Mucosa of rectum (tissue), 2 donors: ENCODE measurements at regions not wholly inside any gene's neighbourhood (a gene's known extent, or its start where the extent isn't known, plus 50 kb on each side); places are given as distances from the start of the nearest gene placed in this dataset.

ENCODE experiments used
- H3K27ac ChIP-seq, 2 donors: one replicate each; pipeline ENCODE4 v1.7.0; 2013; ENCODE audit warnings: inconsistent platforms in 2 of 2, low read depth in 2 of 2, low read length in 2 of 2
- H3K27me3 ChIP-seq, 2 donors: one replicate each; pipeline ENCODE4 v1.7.0; 2013; ENCODE audit warnings: low read length in 2 of 2; ENCODE audit not compliant: control insufficient read depth in 2 of 2, insufficient read depth in 2 of 2
- H3K36me3 ChIP-seq, 2 donors: one replicate each; pipeline ENCODE4 v1.7.0; 2013; ENCODE audit warnings: low read length in 2 of 2; ENCODE audit not compliant: control insufficient read depth in 2 of 2, insufficient read depth in 2 of 2
- H3K4me1 ChIP-seq, 2 donors: one replicate each; pipeline ENCODE4 v1.7.0; 2013; ENCODE audit warnings: low read length in 2 of 2, mild to moderate bottlenecking in 1 of 2; ENCODE audit not compliant: control insufficient read depth in 2 of 2, insufficient read depth in 2 of 2
- H3K4me3 ChIP-seq, 2 donors: one replicate each; pipeline ENCODE4 v1.7.0; 2013; ENCODE audit warnings: low read length in 2 of 2
- H3K9ac ChIP-seq, 2 donors: one replicate each; pipeline ENCODE4 v1.7.0; 2013; ENCODE audit warnings: low read length in 2 of 2, low read depth in 1 of 2, mild to moderate bottlenecking in 1 of 2
- H3K9me3 ChIP-seq, 2 donors: one replicate each; pipeline ENCODE4 v1.7.0; 2013; ENCODE audit warnings: low read length in 2 of 2; ENCODE audit not compliant: control insufficient read depth in 2 of 2
- donor health status: healthy.
- donor health status: Normal muscosa, but diverticular disease.

DNA sequence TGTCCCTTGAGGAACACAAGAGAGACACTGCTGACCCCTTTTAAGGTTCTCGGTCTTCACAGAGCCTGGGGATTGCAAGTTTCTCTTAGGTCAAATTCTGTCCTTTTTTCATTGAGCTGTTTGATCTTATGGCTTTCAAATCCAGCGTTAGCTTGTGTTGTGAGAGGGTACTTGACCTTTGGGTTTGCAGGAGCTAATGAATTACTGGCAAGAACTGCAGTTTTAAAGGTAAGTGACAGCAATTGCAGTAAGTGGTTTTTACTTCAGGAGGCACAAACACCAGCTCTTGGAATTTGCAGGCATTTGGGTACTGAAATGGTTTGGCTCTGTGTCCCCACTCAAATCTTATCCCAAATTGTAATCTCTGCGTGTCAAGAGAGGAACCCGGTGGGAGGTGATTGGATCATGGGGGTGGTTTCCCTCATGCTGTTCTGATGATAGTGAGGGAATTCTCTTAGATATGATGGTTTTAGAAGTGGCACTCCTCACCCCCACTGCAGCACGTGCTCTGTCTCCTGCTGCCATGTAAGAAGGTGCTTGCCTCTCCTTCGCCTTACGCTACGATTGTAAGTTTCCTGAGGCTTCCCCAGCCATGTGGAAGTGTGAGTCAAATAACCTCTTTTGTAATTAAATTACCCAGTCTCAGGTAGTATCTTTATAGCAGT lies 134.5 kb upstream of the LYPLAL1 start:
- Histone ChIP-seq H3K27me3 (no peaks in the 10 kb centered on the region), H3K4me1 (no peaks in the 10 kb centered on the region), H3K9ac (no peak overlapping the region), H3K36me3 (no peaks in the 10 kb centered on the region), H3K9me3 (no peaks in the 10 kb centered on the region), H3K4me3 (no peak overlapping the region), H3K27ac (no peak overlapping the region)

DNA sequence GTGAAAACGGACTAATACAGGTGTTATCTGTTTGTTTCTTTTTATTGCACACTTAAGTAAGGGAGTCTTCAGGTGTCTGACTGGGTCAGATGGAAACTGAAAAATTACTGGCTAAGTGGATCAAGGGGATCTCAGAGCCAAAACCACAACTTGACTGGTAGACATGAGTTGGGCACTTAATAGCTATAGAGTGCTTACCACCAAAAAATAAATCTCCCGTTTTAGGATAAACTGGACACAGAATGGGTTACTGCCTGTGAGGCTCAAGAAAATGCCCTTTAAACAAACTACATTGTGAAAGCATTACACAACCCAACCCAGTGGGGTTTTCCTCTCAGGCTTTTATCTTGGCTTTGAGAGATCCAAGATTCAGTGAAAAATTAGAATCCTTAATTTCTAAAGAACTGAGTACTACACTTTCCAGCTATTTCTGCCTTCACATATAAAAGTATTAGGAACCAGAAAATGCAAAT lies 134.0 kb upstream of the LYPLAL1 start:
- Histone ChIP-seq H3K4me1 (no peaks in the 10 kb centered on the region), H3K4me3 (no peak overlapping the region), H3K9me3 (no peaks in the 10 kb centered on the region), H3K9ac (no peak overlapping the region), H3K36me3 (no peaks in the 10 kb centered on the region), H3K27me3 (no peaks in the 10 kb centered on the region), H3K27ac (no peak overlapping the region)

GRCh38 chr1:219040291-219040690 lies 133.4 kb upstream of the LYPLAL1 start:
- no peaks in the 10 kb centered on the region for H3K27me3 ChIP-seq
- no peak overlapping the region for H3K4me3 ChIP-seq
- H3K9ac ChIP-seq, result no peak overlapping the region
- no peak overlapping the region for H3K27ac ChIP-seq
- no peaks in the 10 kb centered on the region for H3K36me3 ChIP-seq
- no peaks in the 10 kb centered on the region for H3K4me1 ChIP-seq
- H3K9me3 ChIP-seq, result no peaks in the 10 kb centered on the region

DNA sequence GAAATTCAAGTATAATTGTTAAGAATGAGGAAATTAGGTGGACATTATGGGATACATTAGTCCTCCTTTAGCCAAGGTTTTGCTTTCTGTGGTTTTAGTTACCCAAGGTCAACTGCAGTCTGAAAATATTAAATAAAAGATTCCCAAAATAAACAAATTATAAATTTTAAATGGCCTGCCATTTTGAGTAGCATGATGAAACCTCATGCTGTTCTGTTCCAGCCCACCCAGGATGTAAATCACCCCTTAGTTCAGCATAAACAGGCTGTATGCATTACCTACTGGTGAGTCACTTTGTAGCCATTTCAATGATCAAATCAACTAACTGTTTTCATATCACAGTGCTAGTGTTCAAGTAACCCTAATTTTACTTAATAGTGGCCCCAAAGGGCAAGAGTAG lies 132.5 kb upstream of the LYPLAL1 start:
- Histone ChIP-seq H3K36me3 (no peaks in the 10 kb centered on the region), H3K4me3 (no peak overlapping the region), H3K9ac (no peak overlapping the region), H3K27ac (no peak overlapping the region), H3K27me3 (no peaks in the 10 kb centered on the region), H3K9me3 (no peaks in the 10 kb centered on the region), H3K4me1 (no peaks in the 10 kb centered on the region)

- Histone ChIP-seq H3K27me3 (no peaks in the 10 kb centered on the region), H3K27ac (no peak overlapping the region), H3K36me3 (no peaks in the 10 kb centered on the region), H3K9me3 (no peaks in the 10 kb centered on the region), H3K4me3 (no peak overlapping the region), H3K9ac (no peak overlapping the region), H3K4me1 (no peaks in the 10 kb centered on the region)
Observed at GRCh38 chr1:219041818-219042217, 131.9 kb upstream of the LYPLAL1 start.

- no peak overlapping the region for H3K27ac ChIP-seq
- H3K4me1 ChIP-seq, result no peaks in the 10 kb centered on the region
- H3K4me3 ChIP-seq, result no peak overlapping the region
- no peaks in the 10 kb centered on the region for H3K27me3 ChIP-seq
- no peaks in the 10 kb centered on the region for H3K36me3 ChIP-seq
- no peak overlapping the region for H3K9ac ChIP-seq
- no peaks in the 10 kb centered on the region for H3K9me3 ChIP-seq
Observed at GRCh38 chr1:219042769-219043168, 130.9 kb upstream of the LYPLAL1 start.

DNA sequence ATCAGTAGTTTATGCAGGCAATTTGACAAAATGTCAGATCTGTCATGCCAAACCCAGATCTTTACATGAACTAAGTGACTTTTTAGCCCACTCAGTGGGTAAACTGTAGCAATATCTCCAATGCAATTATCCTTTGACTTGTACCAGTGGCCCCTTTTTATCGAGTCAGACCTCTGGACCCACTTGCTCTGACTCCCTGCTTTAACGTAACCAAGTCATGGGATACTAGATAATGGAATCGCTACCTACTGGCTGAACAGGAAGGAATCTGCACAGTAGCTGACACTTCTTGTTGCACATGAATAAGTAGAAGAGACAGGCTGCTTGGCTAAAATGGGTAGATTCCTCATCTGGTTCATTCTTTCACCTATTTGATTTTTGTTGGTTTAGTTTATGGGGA lies 128.4 kb upstream of the LYPLAL1 start:
- Histone ChIP-seq H3K4me3 (no peak overlapping the region), H3K9ac (no peak overlapping the region), H3K36me3 (no peaks in the 10 kb centered on the region), H3K4me1 (no peaks in the 10 kb centered on the region), H3K27me3 (no peaks in the 10 kb centered on the region), H3K27ac (no peak overlapping the region), H3K9me3 (no peaks in the 10 kb centered on the region)

GRCh38 chr1:219049501-219049900 lies 124.2 kb upstream of the LYPLAL1 start:
- H3K9me3 ChIP-seq, result no peaks in the 10 kb centered on the region

GRCh38 chr1:219050086-219050821 lies 123.4 kb upstream of the LYPLAL1 start:
- Histone ChIP-seq H3K4me1 (no peaks in the 10 kb centered on the region), H3K9ac (no peak overlapping the region), H3K27ac (no peak overlapping the region), H3K4me3 (no peak overlapping the region), H3K9me3 (no peaks in the 10 kb centered on the region), H3K27me3 (no peaks in the 10 kb centered on the region), H3K36me3 (no peaks in the 10 kb centered on the region)

More at GRCh38 chr1:219049501-219049900, 124.2 kb upstream of the LYPLAL1 start:
- no peak overlapping the region for H3K27ac ChIP-seq
- no peaks in the 10 kb centered on the region for H3K27me3 ChIP-seq
- H3K4me1 ChIP-seq, result no peaks in the 10 kb centered on the region
- no peak overlapping the region for H3K9ac ChIP-seq
- no peaks in the 10 kb centered on the region for H3K36me3 ChIP-seq
- H3K4me3 ChIP-seq, result no peak overlapping the region

DNA sequence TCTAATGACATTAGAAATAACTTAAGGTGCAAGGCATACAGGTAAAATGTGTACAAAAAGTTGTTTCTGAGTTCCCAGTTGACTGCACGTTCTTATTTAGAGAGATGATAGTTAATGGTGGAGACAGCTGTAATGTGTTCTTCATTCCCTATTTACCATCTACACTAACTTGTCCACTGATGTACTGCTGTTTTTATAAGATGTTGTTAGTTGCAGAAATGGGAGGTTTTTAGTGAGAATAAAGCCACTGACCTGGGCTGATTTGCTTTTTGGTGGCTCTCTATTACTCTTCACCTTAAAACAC lies 122.9 kb upstream of the LYPLAL1 start:
- Histone ChIP-seq H3K27ac (no peak overlapping the region), H3K4me1 (no peaks in the 10 kb centered on the region), H3K27me3 (no peaks in the 10 kb centered on the region), H3K36me3 (no peaks in the 10 kb centered on the region), H3K9ac (no peak overlapping the region), H3K4me3 (no peak overlapping the region), H3K9me3 (no peaks in the 10 kb centered on the region)
